HL-60 (cell line): ENCODE measurements at regions not wholly inside any gene's neighbourhood (a gene's known extent, or its start where the extent isn't known, plus 50 kb on each side); places are given as distances from the start of the nearest gene placed in this dataset.

Source experiments
- DNase-seq, 2 experiments: peaks; one replicate each; pipeline ENCODE4 v3.0.0-alpha.2; 2010 to 2020; ENCODE audit warnings: low read depth in 1 of 2, low spot score in 1 of 2
- H3K27ac ChIP-seq: fragments of 250-450 bp; sonication (Bioruptor Pico); replicated peaks from 2 replicates; pipeline ENCODE4 v1.5.1; 2020; ENCODE audit warnings: mild to moderate bottlenecking, moderate library complexity
- H3K27me3 ChIP-seq: fragments of 250-450 bp; sonication (Bioruptor Pico); 2 replicates; pipeline ENCODE4 v1.5.1; 2021; ENCODE audit warnings: mild to moderate bottlenecking, moderate library complexity; ENCODE audit not compliant: insufficient read depth, poor library complexity, severe bottlenecking
- H3K4me3 ChIP-seq: replicated peaks from 2 replicates; pipeline ENCODE4 v1.5.1; 2011; ENCODE audit warnings: mild to moderate bottlenecking, control low read depth, low read length; ENCODE audit not compliant: insufficient read depth
- GABPA ChIP-seq: IDR thresholded peaks from 2 replicates; pipeline ENCODE4 v1.6.1; 2012; ENCODE audit warnings: low read depth
- POLR2AphosphoS5 ChIP-seq: IDR thresholded peaks from 2 replicates; pipeline ENCODE4 v1.6.1; 2012; ENCODE audit warnings: low read depth
- SPI1 ChIP-seq: IDR thresholded peaks from 2 replicates; pipeline ENCODE4 v1.6.1; 2012; ENCODE audit warnings: low read depth, mild to moderate bottlenecking, borderline replicate concordance
- TF ChIP-seq, protein P1 (sequence below): IDR thresholded peaks from one replicate; pipeline ENCODE4 v1.5.1; 2011; ENCODE audit warnings: low read length, control low read depth, inconsistent platforms; ENCODE audit not compliant: insufficient read depth
- TF ChIP-seq, protein P2 (sequence below): IDR thresholded peaks from 2 replicates; pipeline ENCODE4 v1.6.1; 2012; ENCODE audit warnings: low read depth; ENCODE audit not compliant: insufficient replicate concordance

DNA sequence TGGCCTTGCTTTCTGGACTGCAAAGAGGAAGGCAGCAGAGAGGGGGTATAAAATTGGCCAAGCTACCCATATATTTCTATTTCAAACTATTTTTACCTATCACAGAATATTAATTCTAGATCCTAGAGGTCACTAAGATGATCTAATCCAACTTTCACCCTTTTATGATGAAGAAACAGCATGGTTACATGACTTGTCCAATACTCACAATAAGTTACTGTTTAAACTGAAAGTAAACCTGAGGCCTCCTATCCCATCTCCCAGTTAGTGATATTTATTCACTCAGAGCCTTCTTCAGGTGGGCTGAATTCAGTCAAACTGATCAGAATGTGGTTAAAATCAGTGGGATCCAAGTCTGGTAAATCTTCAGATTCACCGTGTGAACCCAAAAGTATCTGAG, 1345.1 kb downstream of the XPNPEP1 start:
- H3K27ac ChIP-seq, result no peak overlapping the region

DNA sequence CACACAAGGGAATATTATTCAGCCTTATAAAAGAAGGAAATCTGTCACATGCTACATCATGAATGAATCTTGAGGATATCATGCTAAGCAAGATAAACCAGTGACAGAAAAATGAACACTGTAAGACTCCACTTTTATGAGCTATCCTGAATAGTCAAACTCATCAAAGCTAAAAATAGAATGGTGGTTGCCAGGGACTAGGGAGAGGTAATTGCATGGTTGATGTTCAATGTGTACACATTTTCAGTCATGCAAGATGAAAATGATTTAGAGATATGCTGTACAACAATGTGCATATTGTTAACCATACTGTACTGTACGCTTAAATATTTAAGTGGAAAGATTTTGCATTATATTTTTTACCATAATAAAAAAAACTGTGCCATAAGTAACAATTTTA, 1349.1 kb downstream of the XPNPEP1 start:
- Histone ChIP-seq H3K4me3 (no peak overlapping the region), H3K27me3 (no peaks in the 10 kb centered on the region), H3K27ac (no peak overlapping the region)
- TF ChIP-seq POLR2AphosphoS5, result no peak
- TF ChIP-seq GABPA, result no peak
- TF ChIP-seq SPI1, result no peak
- TF ChIP-seq, protein P1, sequence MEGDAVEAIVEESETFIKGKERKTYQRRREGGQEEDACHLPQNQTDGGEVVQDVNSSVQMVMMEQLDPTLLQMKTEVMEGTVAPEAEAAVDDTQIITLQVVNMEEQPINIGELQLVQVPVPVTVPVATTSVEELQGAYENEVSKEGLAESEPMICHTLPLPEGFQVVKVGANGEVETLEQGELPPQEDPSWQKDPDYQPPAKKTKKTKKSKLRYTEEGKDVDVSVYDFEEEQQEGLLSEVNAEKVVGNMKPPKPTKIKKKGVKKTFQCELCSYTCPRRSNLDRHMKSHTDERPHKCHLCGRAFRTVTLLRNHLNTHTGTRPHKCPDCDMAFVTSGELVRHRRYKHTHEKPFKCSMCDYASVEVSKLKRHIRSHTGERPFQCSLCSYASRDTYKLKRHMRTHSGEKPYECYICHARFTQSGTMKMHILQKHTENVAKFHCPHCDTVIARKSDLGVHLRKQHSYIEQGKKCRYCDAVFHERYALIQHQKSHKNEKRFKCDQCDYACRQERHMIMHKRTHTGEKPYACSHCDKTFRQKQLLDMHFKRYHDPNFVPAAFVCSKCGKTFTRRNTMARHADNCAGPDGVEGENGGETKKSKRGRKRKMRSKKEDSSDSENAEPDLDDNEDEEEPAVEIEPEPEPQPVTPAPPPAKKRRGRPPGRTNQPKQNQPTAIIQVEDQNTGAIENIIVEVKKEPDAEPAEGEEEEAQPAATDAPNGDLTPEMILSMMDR, result no peak
- TF ChIP-seq, protein P2, sequence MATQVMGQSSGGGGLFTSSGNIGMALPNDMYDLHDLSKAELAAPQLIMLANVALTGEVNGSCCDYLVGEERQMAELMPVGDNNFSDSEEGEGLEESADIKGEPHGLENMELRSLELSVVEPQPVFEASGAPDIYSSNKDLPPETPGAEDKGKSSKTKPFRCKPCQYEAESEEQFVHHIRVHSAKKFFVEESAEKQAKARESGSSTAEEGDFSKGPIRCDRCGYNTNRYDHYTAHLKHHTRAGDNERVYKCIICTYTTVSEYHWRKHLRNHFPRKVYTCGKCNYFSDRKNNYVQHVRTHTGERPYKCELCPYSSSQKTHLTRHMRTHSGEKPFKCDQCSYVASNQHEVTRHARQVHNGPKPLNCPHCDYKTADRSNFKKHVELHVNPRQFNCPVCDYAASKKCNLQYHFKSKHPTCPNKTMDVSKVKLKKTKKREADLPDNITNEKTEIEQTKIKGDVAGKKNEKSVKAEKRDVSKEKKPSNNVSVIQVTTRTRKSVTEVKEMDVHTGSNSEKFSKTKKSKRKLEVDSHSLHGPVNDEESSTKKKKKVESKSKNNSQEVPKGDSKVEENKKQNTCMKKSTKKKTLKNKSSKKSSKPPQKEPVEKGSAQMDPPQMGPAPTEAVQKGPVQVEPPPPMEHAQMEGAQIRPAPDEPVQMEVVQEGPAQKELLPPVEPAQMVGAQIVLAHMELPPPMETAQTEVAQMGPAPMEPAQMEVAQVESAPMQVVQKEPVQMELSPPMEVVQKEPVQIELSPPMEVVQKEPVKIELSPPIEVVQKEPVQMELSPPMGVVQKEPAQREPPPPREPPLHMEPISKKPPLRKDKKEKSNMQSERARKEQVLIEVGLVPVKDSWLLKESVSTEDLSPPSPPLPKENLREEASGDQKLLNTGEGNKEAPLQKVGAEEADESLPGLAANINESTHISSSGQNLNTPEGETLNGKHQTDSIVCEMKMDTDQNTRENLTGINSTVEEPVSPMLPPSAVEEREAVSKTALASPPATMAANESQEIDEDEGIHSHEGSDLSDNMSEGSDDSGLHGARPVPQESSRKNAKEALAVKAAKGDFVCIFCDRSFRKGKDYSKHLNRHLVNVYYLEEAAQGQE, result no peak
- DNase-seq, result no peak

More for the DNA sequence above, 1345.1 kb downstream of the XPNPEP1 start:
- TF ChIP-seq GABPA (no peak), SPI1 (no peak), POLR2AphosphoS5 (no peak)
- TF ChIP-seq, protein P1, result no peak
- TF ChIP-seq, protein P2, result no peak
- no peak overlapping the region for H3K4me3 ChIP-seq
- no peak for DNase-seq
- no peaks in the 10 kb centered on the region for H3K27me3 ChIP-seq

DNA sequence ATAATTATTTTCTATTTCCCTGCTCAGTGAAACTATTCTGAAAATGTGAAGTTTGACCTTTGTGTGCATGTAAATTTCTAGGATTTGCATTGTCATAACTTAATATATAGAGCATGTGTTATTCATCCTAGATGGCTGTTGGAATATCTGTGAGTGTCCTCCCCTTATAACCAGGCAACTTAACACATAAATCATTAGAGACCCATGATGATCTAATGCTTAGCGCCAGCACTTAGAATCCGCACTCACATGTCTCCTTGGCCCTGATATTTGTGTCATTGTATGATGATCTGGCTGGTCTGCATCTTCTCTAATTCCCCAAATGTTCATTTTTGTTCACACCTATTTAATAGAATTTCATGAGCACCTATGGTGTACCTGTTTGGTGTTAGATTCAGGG, 1354.5 kb downstream of the XPNPEP1 start:
- TF ChIP-seq, protein P2, result no peak
- TF ChIP-seq, protein P1, result no peak
- TF ChIP-seq SPI1 (no peak), GABPA (no peak), POLR2AphosphoS5 (no peak)
- H3K27me3 ChIP-seq, result no peaks in the 10 kb centered on the region
- no peak overlapping the region for H3K4me3 ChIP-seq
- no peak for DNase-seq
- H3K27ac ChIP-seq, result no peak overlapping the region
